Ovary (tissue), 7 donors: ENCODE measurements at regions not wholly inside any gene's neighbourhood (a gene's known extent, or its start where the extent isn't known, plus 50 kb on each side); places are given as distances from the start of the nearest gene placed in this dataset.

Experiments
- DNase-seq, 5 donors: peaks; one replicate each; pipeline ENCODE4 v3.0.0-alpha.2; 2019 to 2020
- H3K27ac ChIP-seq, 2 donors: fragments of 200-600 bp; one replicate each; pipeline versions ENCODE4 v1.5.1 to v1.8.0; 2019 to 2022
- H3K27me3 ChIP-seq: fragments of 200-600 bp; one replicate; pipeline ENCODE4 v1.8.0; 2022
- H3K36me3 ChIP-seq: fragments of 200-600 bp; sonication (generic); one replicate; pipeline ENCODE4 v1.5.1; 2019
- H3K4me1 ChIP-seq: one replicate; pipeline ENCODE4 v1.8.1; 2013; ENCODE audit warnings: mild to moderate bottlenecking, moderate library complexity; ENCODE audit not compliant: insufficient read depth
- H3K4me3 ChIP-seq: fragments of 200-600 bp; sonication (generic); one replicate; pipeline ENCODE4 v1.5.1; 2017
- H3K9me3 ChIP-seq, 2 donors: fragments of 200-600 bp in 1 of 2; sonication (generic) in 1 of 2; one replicate each; pipeline versions ENCODE4 v1.5.1 to v1.8.1; 2013 to 2019; ENCODE audit warnings: mild to moderate bottlenecking in 1 of 2, moderate library complexity in 1 of 2
- EP300 ChIP-seq: sonication (generic); formaldehyde crosslinking; IDR thresholded peaks from one replicate; pipeline ENCODE4 v1.6.1; 2017; ENCODE audit warnings: antibody characterized with exemption
- POLR2A ChIP-seq: fragments of 450-650 bp; IDR thresholded peaks from one replicate; pipeline ENCODE4 v1.6.1; 2017; ENCODE audit warnings: antibody characterized with exemption, mild to moderate bottlenecking, moderate library complexity
- WGBS, 3 donors: extraction: QIAGEN DNeasy Blood & Tissue Kit in 1 of 3; methylation state at CpG; one replicate each; pipeline versions ENCODE4 v1.1.5 to v1.1.7; 2013 to 2017; 5-methylcytosine and 5-hydroxymethylcytosine counted together
- intact Hi-C, 4 donors: fragments of 100-400 bp; cut with DNase I; formaldehyde crosslinking; loops; one replicate each; pipeline versions ENCODE4 v1.11.0 to v1.15.1; 2022 to 2023
- TF ChIP-seq, protein P1 (sequence below), 3 donors: fragments of 450-650 bp in 2 of 3; fragments of 200-600 bp in 1 of 3; IDR thresholded peaks; one replicate each; pipeline versions ENCODE4 v1.5.1 to v1.8.0; 2016 to 2022; ENCODE audit warnings: antibody characterized with exemption in 3 of 3, mild to moderate bottlenecking in 1 of 3
- donor health status: DM: no; HTN: no; CAD: no; lungs with moderate emphysema.
- donor health status: DM: no; HTN: no; CAD: no.
- donor health status: Bipolar disorder and iron deficiency.
- donor health status: DM: no; HTN: no; CAD: no.
- donor health status: DM: yes; HTN: yes; CAD: no.

DNA sequence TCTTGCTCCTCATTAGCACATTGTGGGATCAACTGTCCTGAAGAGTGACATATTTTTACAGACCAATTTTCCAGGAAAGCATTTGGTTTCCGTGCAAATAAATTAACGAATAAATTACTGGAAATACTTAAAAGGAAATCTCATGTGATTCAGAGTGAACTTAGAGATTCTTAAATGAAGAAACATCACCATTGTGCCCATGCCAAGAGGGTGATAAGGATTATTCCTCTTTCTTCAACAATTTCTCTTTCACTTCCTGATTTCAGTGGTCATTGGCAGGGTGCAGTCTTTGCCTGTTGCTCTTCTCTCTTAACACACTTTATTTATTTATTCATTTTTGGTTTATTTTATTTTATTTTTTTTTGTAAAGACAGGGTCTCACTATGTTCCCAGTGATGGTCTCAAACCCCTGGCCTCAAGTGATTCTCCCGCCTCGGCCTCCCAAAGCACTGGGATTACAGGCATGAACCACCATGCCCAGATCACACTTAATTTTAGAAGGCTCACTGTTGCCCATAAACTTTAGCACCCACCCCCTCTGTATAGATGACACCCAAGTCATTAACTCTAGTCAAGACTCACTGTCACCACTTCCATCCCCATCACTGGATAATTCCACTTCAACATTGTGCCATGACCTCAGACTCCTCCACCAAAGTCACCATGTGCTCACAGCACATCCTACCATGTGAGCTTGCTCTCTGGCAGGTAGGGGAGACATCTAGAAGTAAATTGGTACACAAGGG lies 92.6 kb upstream of the CERS6 start:
- TF ChIP-seq EP300 (no peak), POLR2A (no peak)
- TF ChIP-seq, protein P1, sequence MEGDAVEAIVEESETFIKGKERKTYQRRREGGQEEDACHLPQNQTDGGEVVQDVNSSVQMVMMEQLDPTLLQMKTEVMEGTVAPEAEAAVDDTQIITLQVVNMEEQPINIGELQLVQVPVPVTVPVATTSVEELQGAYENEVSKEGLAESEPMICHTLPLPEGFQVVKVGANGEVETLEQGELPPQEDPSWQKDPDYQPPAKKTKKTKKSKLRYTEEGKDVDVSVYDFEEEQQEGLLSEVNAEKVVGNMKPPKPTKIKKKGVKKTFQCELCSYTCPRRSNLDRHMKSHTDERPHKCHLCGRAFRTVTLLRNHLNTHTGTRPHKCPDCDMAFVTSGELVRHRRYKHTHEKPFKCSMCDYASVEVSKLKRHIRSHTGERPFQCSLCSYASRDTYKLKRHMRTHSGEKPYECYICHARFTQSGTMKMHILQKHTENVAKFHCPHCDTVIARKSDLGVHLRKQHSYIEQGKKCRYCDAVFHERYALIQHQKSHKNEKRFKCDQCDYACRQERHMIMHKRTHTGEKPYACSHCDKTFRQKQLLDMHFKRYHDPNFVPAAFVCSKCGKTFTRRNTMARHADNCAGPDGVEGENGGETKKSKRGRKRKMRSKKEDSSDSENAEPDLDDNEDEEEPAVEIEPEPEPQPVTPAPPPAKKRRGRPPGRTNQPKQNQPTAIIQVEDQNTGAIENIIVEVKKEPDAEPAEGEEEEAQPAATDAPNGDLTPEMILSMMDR (IDR thresholded peaks at IDR 0.05), result no peak
- H3K27ac ChIP-seq, result no peak overlapping the region
- H3K9me3 ChIP-seq, result no peaks in the 10 kb centered on the region
- no peak overlapping the region for H3K4me3 ChIP-seq
- no peaks in the 10 kb centered on the region for H3K27me3 ChIP-seq
- H3K36me3 ChIP-seq, result no peaks in the 10 kb centered on the region
- 92 to 94% (median 94%) methylated on average over 4 of the region's 4 CpGs for WGBS, 3 donors
- no peaks in the 10 kb centered on the region for H3K4me1 ChIP-seq
- DNase-seq, result no peak
- intact Hi-C loops, result no loop called here

DNA sequence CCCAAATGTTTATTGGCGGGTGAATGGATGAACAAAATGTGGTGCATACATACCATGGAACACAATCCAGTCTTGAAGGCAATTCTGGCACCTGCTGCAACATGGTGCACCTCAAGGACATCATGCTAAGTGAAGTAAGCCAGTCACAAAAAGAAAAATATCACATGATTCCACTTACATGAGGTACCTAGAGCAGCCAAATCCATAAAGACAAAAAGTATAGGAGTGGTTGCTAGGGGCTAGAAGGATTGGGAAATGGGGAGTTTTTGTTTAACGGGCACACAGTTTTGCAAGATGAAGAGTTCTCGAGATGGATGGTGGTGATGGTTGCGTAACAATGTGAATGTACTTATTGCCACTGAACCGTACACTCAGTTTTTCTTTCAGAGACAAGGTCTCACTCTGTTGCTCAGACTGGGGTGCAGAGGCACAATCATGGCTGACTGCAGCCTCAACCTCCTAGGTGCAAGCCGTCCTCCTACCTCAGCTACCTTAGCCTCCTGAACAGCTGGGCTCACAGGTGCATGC lies 90.9 kb upstream of the CERS6 start:
- no peaks in the 10 kb centered on the region for H3K36me3 ChIP-seq
- TF ChIP-seq EP300, result no peak
- TF ChIP-seq, protein P1 (IDR thresholded peaks at IDR 0.05), result no peak
- no peak for TF ChIP-seq POLR2A
- 96 to 97% (median 96%) methylated on average over 6 of the region's 6 CpGs for WGBS, 3 donors
- no peak overlapping the region for H3K27ac ChIP-seq
- H3K4me1 ChIP-seq, result no peaks in the 10 kb centered on the region
- no peaks in the 10 kb centered on the region for H3K9me3 ChIP-seq
- no peaks in the 10 kb centered on the region for H3K27me3 ChIP-seq
- intact Hi-C loops, result no loop called here
- no peak for DNase-seq
- no peak overlapping the region for H3K4me3 ChIP-seq

DNA sequence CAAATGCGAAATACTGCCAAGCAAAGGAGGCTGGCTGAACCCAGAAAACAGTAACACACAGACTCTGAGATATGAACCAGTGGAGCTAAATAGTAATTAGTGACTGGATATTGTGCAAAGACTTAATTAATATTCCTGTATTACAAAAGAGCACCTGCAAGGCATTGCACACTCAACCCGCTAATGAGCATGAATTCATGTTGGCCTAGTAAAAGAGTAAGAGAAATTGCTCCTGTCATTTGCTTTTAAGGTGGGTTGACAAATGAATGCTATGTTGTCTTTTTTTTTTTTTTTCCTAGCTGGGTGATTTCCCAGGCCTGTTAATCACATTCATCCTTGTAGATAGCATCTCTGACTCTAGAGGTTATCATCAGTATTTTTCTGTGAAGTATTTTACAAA lies 87.0 kb upstream of the CERS6 start:
- TF ChIP-seq POLR2A, result no peak
- TF ChIP-seq, protein P1 (IDR thresholded peaks at IDR 0.05), result no peak
- TF ChIP-seq EP300, result no peak
- no peak for DNase-seq
- Histone ChIP-seq H3K4me3 (no peak overlapping the region), H3K27ac (no peak overlapping the region), H3K36me3 (no peaks in the 10 kb centered on the region), H3K4me1 (no peaks in the 10 kb centered on the region), H3K9me3 (no peaks in the 10 kb centered on the region), H3K27me3 (no peaks in the 10 kb centered on the region)
- intact Hi-C loops, result no loop called here
- WGBS, 3 donors, result 97 to 99% (median 99%) methylated on average over 2 of the region's 2 CpGs

DNA sequence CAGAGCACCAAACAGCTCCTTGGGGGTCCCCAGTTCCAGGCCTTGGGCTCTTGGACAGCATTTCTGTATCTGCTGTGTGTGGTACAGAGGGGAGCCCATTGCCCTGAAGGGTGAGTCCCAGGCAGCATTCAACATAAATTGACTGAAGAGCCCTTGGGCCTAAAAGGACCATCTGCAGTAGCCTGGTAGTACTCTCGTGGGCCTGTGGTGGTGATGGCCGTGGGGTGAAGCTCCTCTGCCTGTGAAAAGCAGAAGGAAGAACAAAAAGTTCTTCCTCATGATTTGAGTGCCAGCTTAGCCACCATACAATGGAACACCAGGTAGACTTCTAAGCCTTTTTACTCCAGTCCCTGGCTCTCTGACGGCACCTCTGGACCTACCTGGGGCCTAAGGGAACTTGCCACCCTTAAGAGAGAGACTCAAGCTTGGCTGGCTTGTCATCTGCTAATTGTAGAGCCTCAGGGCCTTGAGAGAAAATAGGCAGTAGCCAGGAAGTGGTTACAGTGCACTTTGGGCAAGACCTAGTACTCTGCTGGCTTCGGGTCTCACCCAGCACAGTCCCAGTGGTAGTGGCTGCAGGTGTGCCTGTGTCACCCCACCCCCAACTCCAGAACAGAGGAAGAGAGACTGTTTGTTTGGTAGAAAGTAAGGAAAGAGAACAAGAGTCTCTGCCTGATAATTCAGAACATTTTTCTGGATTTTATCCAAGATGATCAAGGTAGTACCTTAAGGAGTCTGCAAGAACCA lies 84.6 kb upstream of the CERS6 start:
- TF ChIP-seq POLR2A, result no peak
- WGBS, 3 donors, result 88 to 93% (median 90%) methylated on average over 4 of the region's 4 CpGs
- H3K27me3 ChIP-seq, result no peaks in the 10 kb centered on the region
- no peak for DNase-seq
- no peaks in the 10 kb centered on the region for H3K4me1 ChIP-seq
- no peak overlapping the region for H3K27ac ChIP-seq
- H3K4me3 ChIP-seq, result no peak overlapping the region
- H3K36me3 ChIP-seq, result no peaks in the 10 kb centered on the region
- H3K9me3 ChIP-seq, result no peaks in the 10 kb centered on the region
- intact Hi-C loops, result no loop called here

DNA sequence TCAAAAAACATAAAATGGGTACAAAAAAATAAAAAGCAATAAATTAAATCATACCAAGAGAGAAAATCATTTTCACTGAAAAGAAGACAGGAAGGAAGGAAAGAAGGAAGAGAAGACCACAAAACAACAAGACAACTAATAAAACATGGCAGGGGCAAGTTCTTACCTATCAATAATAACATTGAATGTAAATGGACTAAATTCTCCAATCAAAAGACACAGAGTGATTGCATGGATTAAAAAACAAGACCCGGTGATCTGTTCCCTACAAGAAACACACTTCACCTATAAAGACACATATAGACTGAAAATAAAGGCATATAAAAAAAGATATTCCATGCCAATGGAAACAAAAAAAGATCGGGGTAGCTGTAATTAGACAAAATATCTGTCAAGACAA lies 82.6 kb upstream of the CERS6 start:
- TF ChIP-seq, protein P1 (IDR thresholded peaks at IDR 0.05), result no peak
- no peak for TF ChIP-seq EP300
- no peak for TF ChIP-seq POLR2A
- 93 to 98% (median 94%) methylated on average over 2 of the region's 2 CpGs for WGBS, 3 donors
- Histone ChIP-seq H3K27me3 (no peaks in the 10 kb centered on the region), H3K4me3 (no peak overlapping the region), H3K9me3 (no peaks in the 10 kb centered on the region), H3K4me1 (no peaks in the 10 kb centered on the region), H3K36me3 (no peaks in the 10 kb centered on the region), H3K27ac (no peak overlapping the region)
- intact Hi-C loops, result no loop called here
- DNase-seq, result no peak
